Astrocyte (in vitro differentiated cells and primary cell): ENCODE measurements at regions not wholly inside any gene's neighbourhood (a gene's known extent, or its start where the extent isn't known, plus 50 kb on each side); places are given as distances from the start of the nearest gene placed in this dataset.

Experiments used
- DNase-seq: peaks from one replicate; pipeline ENCODE4 v3.0.0-alpha.2; 2010; ENCODE audit warnings: low read depth
- FAIRE-seq: peaks from 2 replicates; lab custom pipeline; 2011; peaks lifted over from hg19 to GRCh38; lab: Jason Lieb, UNC
- H2AFZ ChIP-seq: 2 replicates; pipeline ENCODE4 v1.6.0; 2012; ENCODE audit warnings: low read depth, low read length, inconsistent platforms
- H3K27ac ChIP-seq: 2 replicates; pipeline ENCODE4 v1.5.1; 2011; ENCODE audit warnings: low read depth, low read length, inconsistent platforms
- H3K27me3 ChIP-seq: 2 replicates; pipeline ENCODE4 v1.6.0; 2011; ENCODE audit warnings: low read length, inconsistent platforms; ENCODE audit not compliant: insufficient read depth
- H3K36me3 ChIP-seq: 2 replicates; pipeline ENCODE4 v1.5.1; 2011; ENCODE audit warnings: low read length, inconsistent platforms; ENCODE audit not compliant: insufficient read depth
- H3K4me1 ChIP-seq: 2 replicates; pipeline ENCODE4 v1.5.1; 2011; ENCODE audit warnings: low read length, inconsistent platforms; ENCODE audit not compliant: insufficient read depth
- H3K4me2 ChIP-seq: 2 replicates; pipeline ENCODE4 v1.6.0; 2012; ENCODE audit warnings: low read length, inconsistent platforms
- H3K4me3 ChIP-seq: 2 replicates; pipeline ENCODE4 v1.5.1; 2011; ENCODE audit warnings: low read depth, mild to moderate bottlenecking, low read length, inconsistent platforms; ENCODE audit not compliant: insufficient read depth
- H3K79me2 ChIP-seq: 2 replicates; pipeline ENCODE4 v1.6.0; 2012; ENCODE audit warnings: mild to moderate bottlenecking, low read length, inconsistent platforms; ENCODE audit not compliant: insufficient read depth
- H3K9ac ChIP-seq: 2 replicates; pipeline ENCODE4 v1.6.0; 2012; ENCODE audit warnings: mild to moderate bottlenecking, low read length, inconsistent platforms
- H3K9me3 ChIP-seq: 2 replicates; pipeline ENCODE4 v1.5.1; 2012; ENCODE audit warnings: low read depth, mild to moderate bottlenecking, low read length, inconsistent platforms; ENCODE audit not compliant: insufficient read depth
- H4K20me1 ChIP-seq: 2 replicates; pipeline ENCODE4 v1.6.0; 2012; ENCODE audit warnings: low read length, inconsistent platforms; ENCODE audit not compliant: insufficient read depth
- H3K27ac Mint-ChIP-seq: one replicate; pipeline ENCODE4 v1.8.0; 2021; ENCODE audit warnings: mild to moderate bottlenecking, mixed read lengths; ENCODE audit not compliant: unreplicated experiment
- H3K27me3 Mint-ChIP-seq: one replicate; pipeline ENCODE4 v1.8.0; 2021; ENCODE audit warnings: low read depth, mixed read lengths; ENCODE audit not compliant: unreplicated experiment
- H3K36me3 Mint-ChIP-seq: one replicate; pipeline ENCODE4 v1.8.0; 2021; ENCODE audit warnings: low read depth, mixed read lengths; ENCODE audit not compliant: unreplicated experiment
- H3K4me1 Mint-ChIP-seq: one replicate; pipeline ENCODE4 v1.8.0; 2021; ENCODE audit warnings: low read depth, mixed read lengths; ENCODE audit not compliant: unreplicated experiment
- H3K4me3 Mint-ChIP-seq: one replicate; pipeline ENCODE4 v1.8.0; 2021; ENCODE audit warnings: mild to moderate bottlenecking, moderate library complexity, mixed read lengths; ENCODE audit not compliant: unreplicated experiment
- H3K9me3 Mint-ChIP-seq: one replicate; pipeline ENCODE4 v1.8.0; 2021; ENCODE audit warnings: mild to moderate bottlenecking, mixed read lengths; ENCODE audit not compliant: unreplicated experiment
- EZH2 ChIP-seq: IDR thresholded peaks from 2 replicates; pipeline ENCODE4 v1.6.1; 2012; ENCODE audit warnings: mild to moderate bottlenecking, low read length, inconsistent platforms; ENCODE audit not compliant: insufficient read depth
- TF ChIP-seq, protein P1 (sequence below): IDR thresholded peaks from 2 replicates; pipeline ENCODE4 v1.5.1; 2011; ENCODE audit warnings: low read depth, mild to moderate bottlenecking, inconsistent platforms, low read length, moderate library complexity; ENCODE audit not compliant: insufficient read depth

DNA sequence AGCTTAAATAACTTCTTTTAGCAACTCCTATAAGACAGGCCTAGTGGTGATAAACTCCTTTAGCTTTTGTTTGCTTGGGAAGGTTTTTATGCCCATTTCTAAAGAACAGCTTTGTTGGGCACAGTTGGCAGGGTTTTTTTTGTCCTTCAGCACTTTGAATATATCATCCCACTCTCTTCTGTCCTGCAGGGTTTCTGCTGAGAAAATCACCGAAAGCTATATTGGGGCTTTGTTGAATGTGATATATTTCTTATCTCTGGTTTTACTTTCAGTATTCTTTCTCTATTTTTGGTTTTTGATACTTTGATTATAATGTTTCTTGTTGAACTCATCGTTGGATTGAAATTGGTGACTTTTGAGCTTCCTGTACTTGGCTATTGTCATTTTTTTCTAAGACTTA, 372.8 kb upstream of the ZC3H15 start:
- no peak for FAIRE-seq
- H3K27ac ChIP-seq = no peak overlapping the region
- TF ChIP-seq, protein P1, sequence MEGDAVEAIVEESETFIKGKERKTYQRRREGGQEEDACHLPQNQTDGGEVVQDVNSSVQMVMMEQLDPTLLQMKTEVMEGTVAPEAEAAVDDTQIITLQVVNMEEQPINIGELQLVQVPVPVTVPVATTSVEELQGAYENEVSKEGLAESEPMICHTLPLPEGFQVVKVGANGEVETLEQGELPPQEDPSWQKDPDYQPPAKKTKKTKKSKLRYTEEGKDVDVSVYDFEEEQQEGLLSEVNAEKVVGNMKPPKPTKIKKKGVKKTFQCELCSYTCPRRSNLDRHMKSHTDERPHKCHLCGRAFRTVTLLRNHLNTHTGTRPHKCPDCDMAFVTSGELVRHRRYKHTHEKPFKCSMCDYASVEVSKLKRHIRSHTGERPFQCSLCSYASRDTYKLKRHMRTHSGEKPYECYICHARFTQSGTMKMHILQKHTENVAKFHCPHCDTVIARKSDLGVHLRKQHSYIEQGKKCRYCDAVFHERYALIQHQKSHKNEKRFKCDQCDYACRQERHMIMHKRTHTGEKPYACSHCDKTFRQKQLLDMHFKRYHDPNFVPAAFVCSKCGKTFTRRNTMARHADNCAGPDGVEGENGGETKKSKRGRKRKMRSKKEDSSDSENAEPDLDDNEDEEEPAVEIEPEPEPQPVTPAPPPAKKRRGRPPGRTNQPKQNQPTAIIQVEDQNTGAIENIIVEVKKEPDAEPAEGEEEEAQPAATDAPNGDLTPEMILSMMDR = no peak
- no peak for TF ChIP-seq EZH2
- no peaks in the 10 kb centered on the region for H3K36me3 ChIP-seq
- H3K79me2 ChIP-seq = no peaks in the 10 kb centered on the region
- H3K36me3 Mint-ChIP-seq = peaks cover 1% of the 10 kb centered on the region
- H3K27me3 ChIP-seq = no peaks in the 10 kb centered on the region
- H3K4me3 Mint-ChIP-seq = no peak overlapping the region
- no peaks in the 10 kb centered on the region for H3K9me3 Mint-ChIP-seq
- H3K9ac ChIP-seq = no peak overlapping the region
- H3K4me2 ChIP-seq = no peak overlapping the region
- no peaks in the 10 kb centered on the region for H3K4me1 ChIP-seq
- H3K27me3 Mint-ChIP-seq = no peaks in the 10 kb centered on the region
- H2AFZ ChIP-seq = no peak overlapping the region
- H3K4me3 ChIP-seq = no peak overlapping the region
- no peaks in the 10 kb centered on the region for H3K4me1 Mint-ChIP-seq
- H4K20me1 ChIP-seq = no peaks in the 10 kb centered on the region
- no peak overlapping the region for H3K27ac Mint-ChIP-seq
- H3K9me3 ChIP-seq = no peaks in the 10 kb centered on the region
- no peak for DNase-seq

DNA sequence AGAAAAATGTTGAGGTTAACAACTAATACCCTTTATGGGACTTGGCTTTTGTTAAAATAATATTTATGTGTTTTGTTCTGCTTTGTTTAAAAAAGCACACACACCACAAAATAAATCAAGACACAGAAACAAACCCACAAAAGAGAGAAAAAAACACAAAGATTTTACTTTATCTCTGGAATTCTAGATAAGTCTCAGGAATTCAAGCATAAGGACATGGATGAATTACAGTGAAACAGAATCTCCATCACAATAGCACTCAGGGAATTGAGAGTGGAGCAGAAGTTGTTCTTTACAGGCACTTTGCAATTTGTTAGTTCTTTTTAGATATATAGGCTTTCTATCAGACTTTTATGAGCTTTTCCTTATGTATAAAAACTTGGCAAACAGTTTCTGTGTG, 360.9 kb upstream of the ZC3H15 start:
- no peak overlapping the region for H3K4me3 Mint-ChIP-seq
- Histone ChIP-seq H3K36me3 (no peaks in the 10 kb centered on the region), H3K9me3 (no peaks in the 10 kb centered on the region), H2AFZ (no peak overlapping the region), H3K27me3 (no peaks in the 10 kb centered on the region), H3K27ac (no peak overlapping the region), H3K9ac (no peak overlapping the region), H3K79me2 (no peaks in the 10 kb centered on the region), H3K4me3 (no peak overlapping the region), H3K4me2 (no peak overlapping the region), H3K4me1 (peaks cover 8% of the 10 kb centered on the region), H4K20me1 (no peaks in the 10 kb centered on the region)
- H3K27me3 Mint-ChIP-seq = no peaks in the 10 kb centered on the region
- no peak for FAIRE-seq
- no peaks in the 10 kb centered on the region for H3K9me3 Mint-ChIP-seq
- H3K4me1 Mint-ChIP-seq = peaks cover 1% of the 10 kb centered on the region
- no peak overlapping the region for H3K27ac Mint-ChIP-seq
- H3K36me3 Mint-ChIP-seq = no peaks in the 10 kb centered on the region
- TF ChIP-seq, protein P1 = no peak
- no peak for TF ChIP-seq EZH2
- peak; percentile 66 for DNase-seq

DNA sequence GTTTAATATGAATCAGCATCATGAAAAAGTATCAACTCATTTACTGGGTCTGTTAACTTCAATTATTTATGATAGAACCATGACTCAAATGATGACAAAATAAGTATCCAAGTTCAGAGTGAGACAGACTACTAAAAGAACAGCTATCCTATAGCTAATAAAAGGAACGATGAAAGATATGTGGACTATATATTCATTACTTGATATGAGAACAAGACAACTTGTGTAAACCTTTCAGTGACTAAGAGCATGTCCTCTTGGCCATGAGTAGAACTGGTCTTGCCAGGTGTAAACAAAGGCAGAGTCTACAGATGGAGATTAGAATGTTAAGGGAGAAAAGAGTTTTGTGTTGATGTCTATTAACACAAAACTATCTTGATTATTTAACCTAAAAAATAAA, 360.4 kb upstream of the ZC3H15 start:
- Histone ChIP-seq H3K9ac (no peak overlapping the region), H3K9me3 (no peaks in the 10 kb centered on the region), H3K36me3 (no peaks in the 10 kb centered on the region), H3K79me2 (no peaks in the 10 kb centered on the region), H3K27me3 (no peaks in the 10 kb centered on the region), H3K4me3 (no peak overlapping the region), H3K4me1 (peaks cover 11% of the 10 kb centered on the region), H2AFZ (no peak overlapping the region), H3K27ac (no peak overlapping the region), H4K20me1 (no peaks in the 10 kb centered on the region), H3K4me2 (no peak overlapping the region)
- Mint-ChIP-seq H3K4me1 (peaks cover 6% of the 10 kb centered on the region), H3K27me3 (no peaks in the 10 kb centered on the region), H3K4me3 (no peak overlapping the region), H3K27ac (no peak overlapping the region), H3K36me3 (no peaks in the 10 kb centered on the region), H3K9me3 (no peaks in the 10 kb centered on the region)
- no peak for DNase-seq
- TF ChIP-seq, protein P1 = no peak
- no peak for TF ChIP-seq EZH2
- no peak for FAIRE-seq
